HEK293 (cell line): ENCODE measurements at regions not wholly inside any gene's neighbourhood (a gene's known extent, or its start where the extent isn't known, plus 50 kb on each side); places are given as distances from the start of the nearest gene placed in this dataset.
A peak's percentile ranks its signal among the peaks of the same experiment; 100 is the strongest.

Experiments
- CTCF ChIA-PET: fragments of 350-600 bp; formaldehyde crosslinking; extraction: SDS; loops from one replicate; lab custom pipeline; 2021; ENCODE audit warnings: antibody characterized with exemption; lab: Yijun Ruan, JAX
- POLR2A ChIA-PET: fragments of 300-600 bp; formaldehyde crosslinking; extraction: SDS; loops from one replicate; lab custom pipeline; 2020; ENCODE audit warnings: antibody characterized with exemption, inconsistent platforms; lab: Yijun Ruan, JAX
- H3K27ac ChIP-seq: fragments of 200-500 bp; sonication (Bioruptor generic); 2 replicates; pipeline ENCODE4 v1.5.1; 2014; ENCODE audit warnings: low read depth, low read length, control low read depth, inconsistent platforms; ENCODE audit errors: extremely low read depth
- H3K36me3 ChIP-seq, 2 experiments: fragments of 200-500 bp in 1 of 2; sonication (Bioruptor generic) in 1 of 2; 1 replicate in 1 of 2; 2 replicates in 1 of 2; pipeline ENCODE4 v1.5.1; 2014 to 2017; ENCODE audit warnings: inconsistent platforms in 2 of 2, low read length in 2 of 2; ENCODE audit not compliant: control insufficient read depth in 2 of 2, insufficient read depth in 1 of 2
- H3K4me1 ChIP-seq: fragments of 200-500 bp; sonication (Bioruptor generic); 2 replicates; pipeline ENCODE4 v1.5.1; 2014; ENCODE audit warnings: mild to moderate bottlenecking, low read length, inconsistent platforms; ENCODE audit not compliant: control insufficient read depth, insufficient read depth
- H3K4me3 ChIP-seq: 2 replicates; pipeline ENCODE4 v1.5.1; 2011; ENCODE audit warnings: low read depth, mild to moderate bottlenecking, control low read depth, low read length, moderate library complexity
- H3K9me3 ChIP-seq: fragments of 200-500 bp; sonication (Bioruptor generic); 2 replicates; pipeline ENCODE4 v1.5.1; 2014; ENCODE audit warnings: low read depth, low read length, inconsistent platforms; ENCODE audit not compliant: control insufficient read depth, insufficient read depth
- BCL11B ChIP-seq: fragments of 450-650 bp; formaldehyde crosslinking; IDR thresholded peaks from 2 replicates; pipeline ENCODE4 v1.5.1; 2016; ENCODE audit warnings: low read depth, missing biosample characterization, missing genetic modification characterization
- GFI1B ChIP-seq: fragments of 450-650 bp; formaldehyde crosslinking; IDR thresholded peaks from 2 replicates; pipeline ENCODE4 v1.5.1; 2016; ENCODE audit warnings: missing biosample characterization, missing genetic modification characterization
- KLF1 ChIP-seq: fragments of 450-650 bp; formaldehyde crosslinking; IDR thresholded peaks from 2 replicates; pipeline ENCODE4 v1.5.1; 2016; ENCODE audit warnings: missing biosample characterization, missing genetic modification characterization
- KLF16 ChIP-seq: fragments of 450-650 bp; formaldehyde crosslinking; IDR thresholded peaks from 2 replicates; pipeline ENCODE4 v1.5.1; 2017; ENCODE audit warnings: missing biosample characterization, missing genetic modification characterization
- MZF1 ChIP-seq: fragments of 450-650 bp; formaldehyde crosslinking; IDR thresholded peaks from 2 replicates; pipeline ENCODE4 v1.5.1; 2017; ENCODE audit warnings: missing biosample characterization, missing genetic modification characterization, borderline replicate concordance
- YY1 ChIP-seq: fragments of 450-650 bp; formaldehyde crosslinking; IDR thresholded peaks from 2 replicates; pipeline ENCODE4 v1.5.1; 2018; ENCODE audit warnings: missing biosample characterization, missing genetic modification characterization
- ZBTB48 ChIP-seq: fragments of 450-650 bp; formaldehyde crosslinking; IDR thresholded peaks from 2 replicates; pipeline ENCODE4 v1.5.1; 2016; ENCODE audit warnings: missing biosample characterization, missing genetic modification characterization
- ZNF138 ChIP-seq: fragments of 450-650 bp; formaldehyde crosslinking; IDR thresholded peaks from 2 replicates; pipeline ENCODE4 v1.5.1; 2016; ENCODE audit warnings: missing biosample characterization, missing genetic modification characterization, borderline replicate concordance
- ZNF146 ChIP-seq: fragments of 450-650 bp; formaldehyde crosslinking; IDR thresholded peaks from 2 replicates; pipeline ENCODE4 v1.5.1; 2016; ENCODE audit warnings: missing biosample characterization, missing genetic modification characterization
- ZNF221 ChIP-seq: fragments of 450-650 bp; formaldehyde crosslinking; IDR thresholded peaks from 2 replicates; pipeline ENCODE4 v1.5.1; 2017; ENCODE audit warnings: missing biosample characterization, missing genetic modification characterization, borderline replicate concordance
- ZNF354C ChIP-seq: fragments of 450-650 bp; formaldehyde crosslinking; IDR thresholded peaks from 2 replicates; pipeline ENCODE4 v1.5.1; 2016; ENCODE audit warnings: missing biosample characterization, missing genetic modification characterization, low read depth, borderline replicate concordance
- ZNF362 ChIP-seq: fragments of 450-650 bp; formaldehyde crosslinking; IDR thresholded peaks from 2 replicates; pipeline ENCODE4 v1.5.1; 2016; ENCODE audit warnings: missing biosample characterization, missing genetic modification characterization
- ZNF366 ChIP-seq: fragments of 450-650 bp; formaldehyde crosslinking; conservative IDR thresholded peaks from 2 replicates; pipeline ENCODE4 v1.5.1; 2016; ENCODE audit warnings: missing biosample characterization, missing genetic modification characterization
- ZNF501 ChIP-seq: fragments of 450-650 bp; formaldehyde crosslinking; IDR thresholded peaks from 2 replicates; pipeline ENCODE4 v1.5.1; 2016; ENCODE audit warnings: missing biosample characterization, missing genetic modification characterization
- ZNF544 ChIP-seq: fragments of 450-650 bp; formaldehyde crosslinking; IDR thresholded peaks from 2 replicates; pipeline ENCODE4 v1.5.0; 2017; ENCODE audit warnings: missing biosample characterization, missing genetic modification characterization
- ZNF624 ChIP-seq: fragments of 450-650 bp; formaldehyde crosslinking; IDR thresholded peaks from 2 replicates; pipeline ENCODE4 v1.5.1; 2017; ENCODE audit warnings: missing biosample characterization, missing genetic modification characterization
- ZNF639 ChIP-seq: fragments of 450-650 bp; formaldehyde crosslinking; IDR thresholded peaks from 2 replicates; pipeline ENCODE4 v1.5.1; 2016; ENCODE audit warnings: missing biosample characterization, missing genetic modification characterization
- ZNF670 ChIP-seq: fragments of 450-650 bp; formaldehyde crosslinking; IDR thresholded peaks from 2 replicates; pipeline ENCODE4 v1.5.1; 2016; ENCODE audit warnings: missing biosample characterization, missing genetic modification characterization, low read depth
- ZSCAN16 ChIP-seq: fragments of 450-650 bp; formaldehyde crosslinking; IDR thresholded peaks from 2 replicates; pipeline ENCODE4 v1.5.1; 2016; ENCODE audit warnings: missing biosample characterization, missing genetic modification characterization
- TF ChIP-seq, protein P1 (sequence below): fragments of 450-650 bp; formaldehyde crosslinking; IDR thresholded peaks from 2 replicates; pipeline ENCODE4 v1.5.1; 2016; ENCODE audit warnings: missing biosample characterization, missing genetic modification characterization

GRCh38 chr1:99560207-99561040 is 85.5 kb upstream of the PALMD start:
- POLR2A ChIA-PET: no interaction called here
- Histone ChIP-seq H3K9me3 (no peaks in the 10 kb centered on the region), H3K4me1 (no peaks in the 10 kb centered on the region)
- TF ChIP-seq KLF1 (tag by site-specific recombination): no peak
- TF ChIP-seq ZNF624 (tag by site-specific recombination): no peak
- TF ChIP-seq ZNF501 (tag by site-specific recombination): no peak
- TF ChIP-seq ZNF670 (tag by site-specific recombination): no peak
- TF ChIP-seq GFI1B (tag by site-specific recombination): no peak
- no peak for TF ChIP-seq MZF1
- no peak for TF ChIP-seq BCL11B (tag by site-specific recombination)
- no peak for TF ChIP-seq ZNF366
- TF ChIP-seq ZNF354C (tag by site-specific recombination): no peak
- TF ChIP-seq ZNF221 (tag by site-specific recombination): no peak
- TF ChIP-seq ZNF138 (tag by site-specific recombination): no peak
- TF ChIP-seq ZSCAN16 (tag by site-specific recombination): no peak
- no peak for TF ChIP-seq YY1 (tag by site-specific recombination)
- no peak for TF ChIP-seq ZNF639 (tag by site-specific recombination)
- TF ChIP-seq, all 188 proteins: peak for 0
- Histone ChIP-seq H3K36me3 (no peaks in the 10 kb centered on the region), H3K4me3 (no peak overlapping the region), H3K27ac (no peak overlapping the region)
- CTCF ChIA-PET: interaction anchor here (1.1 to 1.4 kb wide), 2 partner anchors 79 to 125 kb away, joined by 3 to 4 read pairs; no protein-coding TSS in a partner anchor

GRCh38 chr1:99561952-99562351 is 84.0 kb upstream of the PALMD start:
- no peak overlapping the region for H3K27ac ChIP-seq
- H3K36me3 ChIP-seq: no peaks in the 10 kb centered on the region
- TF ChIP-seq ZBTB48 (tag by site-specific recombination) (no peak), KLF16 (no peak), ZNF146 (tag by site-specific recombination) (0 out of 2 replicates have a peak, but pooled peaks have one; percentile 37), ZNF544 (tag by site-specific recombination) (no peak), ZNF362 (tag by site-specific recombination) (no peak), ZNF501 (tag by site-specific recombination) (no peak)
- TF ChIP-seq, protein P1, sequence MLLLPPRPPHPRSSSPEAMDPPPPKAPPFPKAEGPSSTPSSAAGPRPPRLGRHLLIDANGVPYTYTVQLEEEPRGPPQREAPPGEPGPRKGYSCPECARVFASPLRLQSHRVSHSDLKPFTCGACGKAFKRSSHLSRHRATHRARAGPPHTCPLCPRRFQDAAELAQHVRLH (tag by site-specific recombination): 0 out of 2 replicates have a peak, but pooled peaks have one; percentile 23
- no peaks in the 10 kb centered on the region for H3K4me1 ChIP-seq
- no peaks in the 10 kb centered on the region for H3K9me3 ChIP-seq
- ChIA-PET POLR2A (no interaction called here), CTCF (interaction anchor here (1.1 kb wide), 2 partner anchors 15 to 124 kb away, joined by 3 read pairs; no protein-coding TSS in a partner anchor)
- H3K4me3 ChIP-seq: no peak overlapping the region
